Epithelial cell of proximal tubule (primary cell): ENCODE measurements at regions not wholly inside any gene's neighbourhood (a gene's known extent, or its start where the extent isn't known, plus 50 kb on each side); places are given as distances from the start of the nearest gene placed in this dataset.
"Not testable (repeated sequence)": the region's sequence is repeated elsewhere in the genome, so short reads cannot be mapped to it uniquely, and the experiment has no call there.

ENCODE experiments used
- DNase-seq: peaks from one replicate; pipeline ENCODE4 v3.0.0-alpha.2; 2011; ENCODE audit warnings: low read depth
- H3K4me3 ChIP-seq: 2 replicates; pipeline ENCODE4 v1.5.1; 2011; ENCODE audit warnings: low read depth, mild to moderate bottlenecking, low read length
- CTCF ChIP-seq: conservative IDR thresholded peaks from 2 replicates; pipeline ENCODE4 v1.5.1; 2012; ENCODE audit warnings: low read depth, mild to moderate bottlenecking, low read length

GRCh38 chr5:25975885-25976284 is 1062.5 kb downstream of the CDH9 start:
- no peak for DNase-seq
- no peak overlapping the region for H3K4me3 ChIP-seq
- no peak for TF ChIP-seq CTCF

DNA sequence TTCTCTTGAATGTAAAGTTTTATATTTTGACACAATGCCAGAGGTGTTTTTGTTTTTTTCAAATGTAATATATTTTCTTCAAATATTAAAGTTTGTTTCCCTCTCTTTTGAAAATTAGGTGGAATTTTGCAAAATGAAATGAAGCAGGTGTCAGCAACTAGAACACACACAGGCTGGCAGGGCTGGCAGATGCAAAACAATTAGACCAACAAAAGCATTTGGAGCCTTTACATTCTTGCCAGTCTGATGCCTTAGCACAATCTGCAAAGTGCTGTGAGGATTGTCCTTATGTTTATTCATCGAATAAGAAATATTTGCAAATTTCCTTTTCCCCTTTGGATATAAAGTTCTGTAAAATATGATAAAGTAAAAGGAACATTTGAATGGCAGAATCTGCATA is 1063.9 kb downstream of the CDH9 start:
- TF ChIP-seq CTCF = no peak
- no peak overlapping the region for H3K4me3 ChIP-seq
- no peak for DNase-seq

DNA sequence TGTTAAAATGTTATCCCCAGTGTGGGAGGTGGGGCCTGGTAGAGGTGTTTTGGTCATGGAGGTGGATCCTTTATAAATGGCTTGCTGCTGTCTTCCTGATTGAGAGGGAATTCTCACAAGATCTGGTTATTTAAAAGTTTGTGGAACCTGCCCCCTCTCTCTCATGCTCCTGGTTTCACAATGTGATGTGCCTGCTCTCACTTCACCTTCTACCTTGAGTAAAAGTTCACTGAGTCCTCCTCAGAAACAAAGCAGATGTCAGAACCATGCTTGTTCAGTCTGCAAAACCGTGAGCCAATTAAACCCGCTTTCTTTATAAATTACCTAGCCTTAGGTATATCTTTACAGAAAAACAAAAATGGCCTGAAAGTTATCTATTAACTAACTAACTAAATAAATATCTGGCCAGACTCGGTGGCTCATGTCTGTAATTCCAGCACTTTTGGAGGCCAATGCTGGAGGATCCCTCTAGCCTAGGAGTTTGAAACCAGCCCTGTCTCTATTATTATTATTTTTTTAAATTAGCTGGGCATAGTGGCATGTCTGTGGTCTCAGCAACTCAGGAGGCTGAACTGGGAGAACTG is 1067.4 kb downstream of the CDH9 start:
- TF ChIP-seq CTCF = no peak
- no peak overlapping the region for H3K4me3 ChIP-seq
- no peak for DNase-seq

DNA sequence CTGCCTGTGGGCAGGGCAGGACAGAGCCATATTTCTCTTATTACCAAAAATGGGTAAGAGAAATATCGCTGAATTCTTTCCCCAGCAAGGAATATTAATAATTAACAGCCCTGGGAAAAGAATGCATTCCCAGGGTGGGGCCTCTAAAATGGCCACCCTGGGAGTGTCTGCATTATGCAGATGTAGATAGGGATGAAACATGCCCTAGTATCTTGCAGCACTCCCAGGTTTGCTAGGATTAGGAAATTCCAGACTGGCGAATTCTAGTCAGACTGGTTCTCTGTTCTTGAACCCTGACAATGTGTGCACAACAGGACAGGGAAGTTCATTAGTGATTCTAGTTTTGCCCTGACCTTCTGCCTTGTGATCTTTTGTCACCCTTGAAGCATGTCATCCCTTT is 1069.3 kb downstream of the CDH9 start:
- not testable (repeated sequence) for DNase-seq, H3K4me3 ChIP-seq

DNA sequence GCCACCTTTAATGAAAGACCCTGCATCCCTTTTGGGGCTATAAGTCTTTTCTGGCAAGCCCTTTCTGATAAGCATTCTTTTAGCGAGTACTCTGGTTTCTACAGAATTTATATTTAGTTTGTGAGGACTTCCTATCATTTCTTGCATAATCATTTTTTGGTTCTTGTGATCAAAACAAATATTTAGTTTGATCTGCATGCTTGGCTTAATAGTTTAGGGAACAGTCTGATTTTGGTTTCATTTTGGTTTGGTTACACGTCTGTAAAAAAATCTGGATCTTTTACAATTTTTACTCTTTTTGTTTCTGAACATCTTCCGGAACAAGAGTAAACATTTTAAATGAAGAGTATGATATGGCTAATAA is 1074.4 kb downstream of the CDH9 start:
- TF ChIP-seq CTCF = no peak
- no peak for DNase-seq
- H3K4me3 ChIP-seq = no peak overlapping the region

DNA sequence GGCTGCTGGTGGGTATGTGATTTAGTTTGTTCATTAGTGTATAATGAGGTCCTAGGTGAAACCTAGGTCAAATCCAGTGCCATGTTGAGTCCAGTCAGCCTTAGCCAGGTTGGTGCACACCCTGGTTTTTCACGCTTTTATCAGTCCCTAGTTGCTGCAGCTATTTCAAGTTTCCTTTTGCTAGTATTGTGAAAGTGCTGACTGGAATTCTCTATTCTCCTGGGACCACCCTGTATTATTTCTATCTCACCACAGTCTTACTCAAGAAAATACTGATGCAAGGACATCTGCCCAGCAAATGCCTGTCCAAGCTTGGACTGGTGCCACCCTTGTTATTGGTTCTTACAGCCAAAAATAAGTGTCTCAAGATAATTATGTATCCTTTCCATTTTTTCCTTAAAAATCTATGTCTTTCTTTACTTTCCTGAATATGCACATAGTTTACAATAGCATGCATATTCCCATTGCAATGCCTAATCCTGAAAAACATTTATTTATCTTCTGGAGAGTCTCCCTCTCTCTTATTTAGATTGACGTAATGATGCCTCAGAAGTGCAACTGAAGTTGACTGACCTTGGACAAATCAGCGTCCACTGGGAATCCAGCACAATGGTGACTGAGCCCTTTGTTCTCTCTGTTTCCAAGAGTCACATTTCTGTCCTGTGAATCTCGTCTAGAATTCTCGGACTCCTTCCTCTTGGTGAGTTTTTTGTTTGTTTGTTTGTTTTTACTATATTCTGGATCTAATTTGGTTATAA is 1075.0 kb downstream of the CDH9 start:
- TF ChIP-seq CTCF = no peak
- no peak for DNase-seq
- no peak overlapping the region for H3K4me3 ChIP-seq

DNA sequence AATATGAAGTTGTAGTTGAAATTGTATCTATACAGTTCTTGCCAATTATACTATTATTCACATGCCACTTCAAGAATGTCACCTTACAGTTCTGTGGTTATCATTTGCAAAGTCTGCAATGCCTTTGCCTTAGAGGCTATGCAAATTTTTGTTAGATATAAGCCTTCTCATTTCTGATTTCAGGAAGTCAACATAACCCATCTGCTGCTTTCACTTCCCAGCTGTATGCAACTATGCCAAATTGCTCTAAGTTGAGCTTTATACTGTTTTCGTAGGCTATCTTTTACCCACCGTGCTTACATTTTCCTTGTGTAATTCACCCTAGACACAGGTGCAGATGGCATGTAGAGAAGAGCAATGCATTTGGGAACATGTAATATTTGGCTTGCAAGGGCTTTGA is 1083.0 kb downstream of the CDH9 start:
- no peak overlapping the region for H3K4me3 ChIP-seq
- no peak for DNase-seq
- TF ChIP-seq CTCF = no peak
